ENCODE measurements at regions not wholly inside any gene's neighbourhood (a gene's known extent, or its start where the extent isn't known, plus 50 kb on each side); places are given as distances from the start of the nearest gene placed in this dataset.

- DNase-seq (ENCODE audit: low read depth) = peak; percentile 95
- TF ChIP-seq, protein P1, sequence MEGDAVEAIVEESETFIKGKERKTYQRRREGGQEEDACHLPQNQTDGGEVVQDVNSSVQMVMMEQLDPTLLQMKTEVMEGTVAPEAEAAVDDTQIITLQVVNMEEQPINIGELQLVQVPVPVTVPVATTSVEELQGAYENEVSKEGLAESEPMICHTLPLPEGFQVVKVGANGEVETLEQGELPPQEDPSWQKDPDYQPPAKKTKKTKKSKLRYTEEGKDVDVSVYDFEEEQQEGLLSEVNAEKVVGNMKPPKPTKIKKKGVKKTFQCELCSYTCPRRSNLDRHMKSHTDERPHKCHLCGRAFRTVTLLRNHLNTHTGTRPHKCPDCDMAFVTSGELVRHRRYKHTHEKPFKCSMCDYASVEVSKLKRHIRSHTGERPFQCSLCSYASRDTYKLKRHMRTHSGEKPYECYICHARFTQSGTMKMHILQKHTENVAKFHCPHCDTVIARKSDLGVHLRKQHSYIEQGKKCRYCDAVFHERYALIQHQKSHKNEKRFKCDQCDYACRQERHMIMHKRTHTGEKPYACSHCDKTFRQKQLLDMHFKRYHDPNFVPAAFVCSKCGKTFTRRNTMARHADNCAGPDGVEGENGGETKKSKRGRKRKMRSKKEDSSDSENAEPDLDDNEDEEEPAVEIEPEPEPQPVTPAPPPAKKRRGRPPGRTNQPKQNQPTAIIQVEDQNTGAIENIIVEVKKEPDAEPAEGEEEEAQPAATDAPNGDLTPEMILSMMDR (IDR thresholded peaks at IDR 0.05; ENCODE audit: insufficient read depth, low read depth, low read length, missing control alignments) = no peak
Observed at GRCh38 chr2:16513626-16514025, 152.0 kb downstream of the CYRIA start.

DNA sequence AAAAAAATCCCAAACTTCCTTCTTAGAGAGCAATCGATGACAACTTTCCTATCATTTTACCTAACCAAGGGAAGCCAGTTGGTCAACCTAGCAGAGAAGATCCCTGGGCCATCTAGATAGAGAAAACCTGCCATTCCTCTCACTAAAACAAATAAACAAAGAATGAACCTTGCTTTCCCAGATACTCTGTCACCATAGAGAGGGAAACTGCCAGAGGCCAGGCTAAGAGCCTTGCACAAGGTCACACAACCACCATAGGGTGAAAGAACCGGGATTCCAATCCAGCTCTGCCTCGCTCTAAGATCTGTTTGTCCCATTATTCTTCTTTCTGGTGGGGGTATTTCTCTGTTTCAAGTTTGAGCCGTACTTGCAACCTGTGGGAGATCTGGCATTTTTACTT is 154.6 kb downstream of the CYRIA start:
- no peak for DNase-seq (ENCODE audit: low read depth)
- TF ChIP-seq, protein P1 (IDR thresholded peaks at IDR 0.05; ENCODE audit: insufficient read depth, low read depth, low read length, missing control alignments) = no peak

More at GRCh38 chr2:16513626-16514025, 152.0 kb downstream of the CYRIA start:
- H3K4me3 ChIP-seq (ENCODE audit: low read length) = no peak overlapping the region

DNA sequence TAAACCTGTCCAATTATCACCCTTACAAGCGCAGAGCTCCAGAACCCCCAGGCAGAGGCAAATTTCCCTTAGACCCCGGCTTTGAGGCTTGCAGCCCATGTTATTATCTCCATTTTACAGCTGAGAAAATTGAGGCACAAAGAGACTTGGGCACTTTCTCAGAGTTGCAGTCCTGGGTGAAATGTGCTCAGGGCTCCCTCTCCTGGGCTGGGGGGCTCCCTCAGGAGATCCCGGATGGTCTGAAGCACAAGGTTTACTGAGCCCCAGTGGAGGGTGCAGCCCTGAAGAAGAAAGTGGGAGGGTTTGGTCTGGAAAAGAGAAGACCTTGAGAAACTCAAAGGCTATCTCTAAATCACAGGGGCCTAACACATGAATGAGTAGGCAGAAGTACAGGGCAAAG is 156.6 kb downstream of the CYRIA start:
- TF ChIP-seq, protein P1 (IDR thresholded peaks at IDR 0.05; ENCODE audit: insufficient read depth, low read depth, low read length, missing control alignments) = no peak
- DNase-seq (ENCODE audit: low read depth) = no peak
- no peak overlapping the region for H3K4me3 ChIP-seq (ENCODE audit: low read length)

More for the DNA sequence above, 154.6 kb downstream of the CYRIA start:
- no peak overlapping the region for H3K4me3 ChIP-seq (ENCODE audit: low read length)

DNA sequence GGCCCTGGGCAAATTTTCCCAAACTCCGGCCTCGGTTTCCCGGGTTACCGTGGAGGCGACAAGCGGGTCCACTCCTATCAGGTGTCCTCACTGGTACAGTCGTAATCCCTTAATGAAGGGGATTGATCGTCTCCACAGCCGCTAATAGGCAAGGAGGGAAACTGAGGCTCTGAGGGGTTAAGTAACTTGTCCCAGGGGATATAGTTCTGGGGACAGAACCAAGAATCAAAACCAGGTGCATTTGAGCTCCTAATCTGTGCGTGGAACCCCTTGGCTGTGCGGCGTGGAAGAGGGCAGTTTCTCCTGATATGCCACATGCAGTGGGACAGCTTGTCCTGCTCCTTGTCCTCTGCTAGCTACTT is 157.2 kb downstream of the CYRIA start:
- TF ChIP-seq, protein P1 (IDR thresholded peaks at IDR 0.05; ENCODE audit: insufficient read depth, low read depth, low read length, missing control alignments) = no peak
- no peak overlapping the region for H3K4me3 ChIP-seq (ENCODE audit: low read length)
- no peak for DNase-seq (ENCODE audit: low read depth)

GRCh38 chr2:16507655-16508489 is 157.8 kb downstream of the CYRIA start:
- TF ChIP-seq, protein P1 (IDR thresholded peaks at IDR 0.05; ENCODE audit: insufficient read depth, low read depth, low read length, missing control alignments) = peak; percentile 59
- H3K4me3 ChIP-seq (ENCODE audit: low read length) = peak overlapping the region; percentile 12
- peak; percentile 63 for DNase-seq (ENCODE audit: low read depth)

- DNase-seq (ENCODE audit: low read depth) = no peak
Observed at GRCh38 chr2:16506366-16506765, 159.3 kb downstream of the CYRIA start.

More at GRCh38 chr2:16506366-16506765, 159.3 kb downstream of the CYRIA start:
- no peak overlapping the region for H3K4me3 ChIP-seq (ENCODE audit: low read length)
- TF ChIP-seq, protein P1 (IDR thresholded peaks at IDR 0.05; ENCODE audit: insufficient read depth, low read depth, low read length, missing control alignments) = no peak

Measured in epithelial cell of esophagus (primary cell).